H9 (cell line): ENCODE measurements at regions not wholly inside any gene's neighbourhood (a gene's known extent, or its start where the extent isn't known, plus 50 kb on each side); places are given as distances from the start of the nearest gene placed in this dataset.

Experiments used
- DNase-seq: peaks from one replicate; pipeline ENCODE4 v3.0.0-alpha.2; 2017
- H2AFZ ChIP-seq: one replicate; pipeline ENCODE4 v1.6.1; 2013; ENCODE audit warnings: mild to moderate bottlenecking, low read length, control low read depth, moderate library complexity
- H2AK5ac ChIP-seq: 2 replicates; pipeline ENCODE4 v1.6.1; 2013; ENCODE audit warnings: low read length, control low read depth, mixed read lengths; ENCODE audit not compliant: insufficient read length
- H2BK120ac ChIP-seq: one replicate; pipeline ENCODE4 v1.6.1; 2013; ENCODE audit warnings: low read depth, mild to moderate bottlenecking, low read length, control low read depth, inconsistent platforms; ENCODE audit not compliant: poor library complexity, severe bottlenecking
- H2BK12ac ChIP-seq: 2 replicates; pipeline ENCODE4 v1.6.1; 2013; ENCODE audit warnings: low read length, control low read depth, mixed read lengths, low read depth; ENCODE audit not compliant: insufficient read length
- H2BK15ac ChIP-seq: 2 replicates; pipeline ENCODE4 v1.6.1; 2013; ENCODE audit warnings: low read depth, low read length, control low read depth
- H2BK20ac ChIP-seq: one replicate; pipeline ENCODE4 v1.6.1; 2013; ENCODE audit warnings: low read depth, mild to moderate bottlenecking, low read length, control low read depth, inconsistent platforms; ENCODE audit not compliant: poor library complexity, severe bottlenecking
- H2BK5ac ChIP-seq: 2 replicates; pipeline ENCODE4 v1.6.1; 2013; ENCODE audit warnings: low read length, control low read depth, mixed read lengths; ENCODE audit not compliant: insufficient read length
- H3K14ac ChIP-seq: 2 replicates; pipeline ENCODE4 v1.6.1; 2013; ENCODE audit warnings: low read length, control low read depth; ENCODE audit not compliant: insufficient read depth
- H3K18ac ChIP-seq: 2 replicates; pipeline ENCODE4 v1.6.1; 2013; ENCODE audit warnings: low read depth, mild to moderate bottlenecking, mixed read lengths, low read length, control low read depth; ENCODE audit not compliant: insufficient read length
- H3K23ac ChIP-seq: 2 replicates; pipeline ENCODE4 v1.6.1; 2013; ENCODE audit warnings: low read length, control low read depth, mixed read lengths, low read depth; ENCODE audit not compliant: insufficient read length
- H3K23me2 ChIP-seq: 2 replicates; pipeline ENCODE4 v1.6.1; 2013; ENCODE audit warnings: low read depth, mild to moderate bottlenecking, mixed read lengths, low read length, control low read depth; ENCODE audit not compliant: insufficient read length, poor library complexity, severe bottlenecking
- H3K27ac ChIP-seq: 2 replicates; pipeline ENCODE4 v1.5.1; 2013; ENCODE audit warnings: low read length, control low read depth, mixed read lengths, low read depth; ENCODE audit not compliant: insufficient read length
- H3K27me3 ChIP-seq: 2 replicates; pipeline ENCODE4 v1.6.1; 2013; ENCODE audit warnings: low read length, control low read depth, inconsistent platforms; ENCODE audit not compliant: insufficient read depth
- H3K4ac ChIP-seq: 2 replicates; pipeline ENCODE4 v1.6.1; 2013; ENCODE audit warnings: low read depth, mild to moderate bottlenecking, control low read depth, inconsistent platforms, low read length, moderate library complexity
- H3K4me1 ChIP-seq: 2 replicates; pipeline ENCODE4 v1.6.1; 2013; ENCODE audit warnings: low read length, control low read depth, inconsistent platforms; ENCODE audit not compliant: insufficient read depth
- H3K4me2 ChIP-seq: 2 replicates; pipeline ENCODE4 v1.6.1; 2013; ENCODE audit warnings: low read length, control low read depth, mixed read lengths; ENCODE audit not compliant: insufficient read length, insufficient read depth
- H3K56ac ChIP-seq: 2 replicates; pipeline ENCODE4 v1.6.1; 2013; ENCODE audit warnings: low read depth, mild to moderate bottlenecking, mixed read lengths, low read length, control low read depth; ENCODE audit not compliant: insufficient read length
- H3K79me1 ChIP-seq: 2 replicates; pipeline ENCODE4 v1.6.1; 2013; ENCODE audit warnings: low read depth, mild to moderate bottlenecking, moderate library complexity, low read length, control low read depth, inconsistent platforms; ENCODE audit not compliant: insufficient read depth, poor library complexity, severe bottlenecking
- H3K79me2 ChIP-seq: 2 replicates; pipeline ENCODE4 v1.6.1; 2013; ENCODE audit warnings: low read length, control low read depth, inconsistent platforms; ENCODE audit not compliant: insufficient read depth
- H3K9ac ChIP-seq: 2 replicates; pipeline ENCODE4 v1.6.1; 2013; ENCODE audit warnings: low read length, control low read depth, mixed read lengths; ENCODE audit not compliant: insufficient read length; ENCODE audit errors: extremely low read depth
- H3K9me3 ChIP-seq: one replicate; pipeline ENCODE4 v1.6.1; 2013; ENCODE audit warnings: low read depth, low read length, inconsistent platforms; ENCODE audit not compliant: control insufficient read depth
- H3T11ph ChIP-seq: one replicate; pipeline ENCODE4 v1.6.1; 2013; ENCODE audit warnings: mild to moderate bottlenecking, low read length, control low read depth, inconsistent platforms
- H4K20me1 ChIP-seq: one replicate; pipeline ENCODE4 v1.6.1; 2013; ENCODE audit not compliant: control insufficient read depth, insufficient read length, insufficient read depth
- H4K5ac ChIP-seq: 2 replicates; pipeline ENCODE4 v1.6.1; 2013; ENCODE audit warnings: low read depth, mild to moderate bottlenecking, mixed read lengths, low read length, control low read depth; ENCODE audit not compliant: insufficient read length
- H4K8ac ChIP-seq: replicated peaks from 2 replicates; pipeline ENCODE4 v1.6.1; 2013; ENCODE audit warnings: low read length, control low read depth, mixed read lengths, low read depth; ENCODE audit not compliant: insufficient read length
- H4K91ac ChIP-seq: 2 replicates; pipeline ENCODE4 v1.6.1; 2013; ENCODE audit warnings: low read depth, mild to moderate bottlenecking, moderate library complexity, mixed read lengths, low read length, control low read depth; ENCODE audit not compliant: insufficient read length
- H3K27ac Mint-ChIP-seq, 3 experiments: 2 replicates in 2 of 3; 3 replicates in 1 of 3; pipeline ENCODE4 v1.8.0; 2020 to 2021; ENCODE audit warnings: mixed read lengths in 3 of 3, mild to moderate bottlenecking in 1 of 3, moderate library complexity in 1 of 3
- H3K27me3 Mint-ChIP-seq: 2 replicates; pipeline ENCODE4 v1.8.0; 2021; ENCODE audit warnings: low read depth, mild to moderate bottlenecking, moderate library complexity, mixed read lengths
- H3K36me3 Mint-ChIP-seq, 3 experiments: 2 replicates in 2 of 3; 3 replicates in 1 of 3; pipeline ENCODE4 v1.8.0; 2020 to 2021; ENCODE audit warnings: low read depth in 3 of 3, mixed read lengths in 3 of 3; ENCODE audit not compliant: insufficient read depth in 1 of 3
- H3K4me1 Mint-ChIP-seq, 2 experiments: 2 replicates each; pipeline ENCODE4 v1.8.0; 2020; ENCODE audit warnings: mixed read lengths in 2 of 2
- H3K4me3 Mint-ChIP-seq, 2 experiments: 2 replicates in 1 of 2; 3 replicates in 1 of 2; pipeline ENCODE4 v1.8.0; 2020 to 2021; ENCODE audit warnings: mild to moderate bottlenecking in 2 of 2, mixed read lengths in 2 of 2, moderate library complexity in 1 of 2
- H3K9me3 Mint-ChIP-seq, 2 experiments: 2 replicates in 1 of 2; 3 replicates in 1 of 2; pipeline ENCODE4 v1.8.0; 2020; ENCODE audit warnings: mild to moderate bottlenecking in 2 of 2, mixed read lengths in 2 of 2, moderate library complexity in 1 of 2
- WGBS: extraction: QIAGEN DNeasy Blood & Tissue Kit; methylation state at CpG from one replicate; pipeline ENCODE4 v1.1.7; 2013; ENCODE audit warnings: missing lambda C conversion rate, low lambda C conversion rate, mixed read lengths; ENCODE audit not compliant: insufficient read length; ENCODE audit errors: extremely low coverage; 5-methylcytosine and 5-hydroxymethylcytosine counted together
- TF ChIP-seq, protein P1 (sequence below): fragments of 200-600 bp; sonication (generic); conservative IDR thresholded peaks from 3 replicates; pipeline ENCODE4 v1.8.0; 2021; ENCODE audit warnings: antibody characterized with exemption, mild to moderate bottlenecking

DNA sequence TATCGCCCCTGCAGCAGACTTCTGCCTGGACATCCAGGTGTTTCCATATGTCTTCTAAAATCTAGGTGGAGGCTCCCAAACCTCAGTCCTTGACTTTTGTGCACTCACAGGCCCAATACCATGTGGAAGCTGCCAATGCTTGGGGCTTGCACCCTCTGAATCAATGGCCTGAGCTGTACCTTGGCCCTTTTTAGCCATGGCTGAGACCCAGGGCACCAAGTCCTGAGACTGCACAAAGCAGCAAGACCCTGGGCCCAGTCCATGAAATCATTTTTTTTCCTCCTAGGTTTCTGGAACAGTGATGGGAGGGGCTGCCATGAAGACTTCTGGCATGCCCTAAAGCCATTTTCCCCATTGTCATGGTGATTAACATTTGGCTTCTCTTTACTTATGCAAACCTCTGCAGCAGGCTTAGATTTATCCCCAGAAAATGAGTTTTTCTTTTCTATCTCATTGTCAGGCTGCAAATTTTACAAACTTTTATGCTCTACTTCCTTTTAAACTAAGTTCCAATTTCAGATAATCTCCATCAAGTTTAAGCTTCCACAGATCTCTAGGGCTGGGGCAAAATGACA, 1445.8 kb upstream of the FLRT2 start:
- Histone ChIP-seq H3K9ac (no peak overlapping the region), H3K4ac (no peak overlapping the region), H2BK5ac (no peak overlapping the region), H3K79me2 (no peaks in the 10 kb centered on the region), H3K27ac (no peak overlapping the region), H3K27me3 (no peaks in the 10 kb centered on the region), H4K20me1 (no peaks in the 10 kb centered on the region), H3K79me1 (no peaks in the 10 kb centered on the region), H3K4me1 (no peaks in the 10 kb centered on the region), H3K18ac (no peak overlapping the region), H2BK120ac (no peak overlapping the region), H3T11ph (no peak overlapping the region), H3K9me3 (no peaks in the 10 kb centered on the region), H4K5ac (no peak overlapping the region), H3K23ac (no peak overlapping the region), H3K14ac (no peak overlapping the region; the same call in 1 of the 2 replicates), H2BK20ac (no peak overlapping the region), H3K4me2 (no peak overlapping the region), H2BK12ac (no peak overlapping the region), H4K91ac (no peak overlapping the region), H4K8ac (no peak overlapping the region), H3K23me2 (no peaks in the 10 kb centered on the region), H2BK15ac (no peak overlapping the region), H2AFZ (no peak overlapping the region), H3K56ac (no peak overlapping the region), H2AK5ac (no peak overlapping the region)
- H3K4me1 Mint-ChIP-seq = peaks cover 11 to 18% of the 10 kb centered on the region in 2 experiments
- H3K9me3 Mint-ChIP-seq = peaks cover 4 to 13% of the 10 kb centered on the region in 2 experiments
- H3K27me3 Mint-ChIP-seq = no peaks in the 10 kb centered on the region
- TF ChIP-seq, protein P1, sequence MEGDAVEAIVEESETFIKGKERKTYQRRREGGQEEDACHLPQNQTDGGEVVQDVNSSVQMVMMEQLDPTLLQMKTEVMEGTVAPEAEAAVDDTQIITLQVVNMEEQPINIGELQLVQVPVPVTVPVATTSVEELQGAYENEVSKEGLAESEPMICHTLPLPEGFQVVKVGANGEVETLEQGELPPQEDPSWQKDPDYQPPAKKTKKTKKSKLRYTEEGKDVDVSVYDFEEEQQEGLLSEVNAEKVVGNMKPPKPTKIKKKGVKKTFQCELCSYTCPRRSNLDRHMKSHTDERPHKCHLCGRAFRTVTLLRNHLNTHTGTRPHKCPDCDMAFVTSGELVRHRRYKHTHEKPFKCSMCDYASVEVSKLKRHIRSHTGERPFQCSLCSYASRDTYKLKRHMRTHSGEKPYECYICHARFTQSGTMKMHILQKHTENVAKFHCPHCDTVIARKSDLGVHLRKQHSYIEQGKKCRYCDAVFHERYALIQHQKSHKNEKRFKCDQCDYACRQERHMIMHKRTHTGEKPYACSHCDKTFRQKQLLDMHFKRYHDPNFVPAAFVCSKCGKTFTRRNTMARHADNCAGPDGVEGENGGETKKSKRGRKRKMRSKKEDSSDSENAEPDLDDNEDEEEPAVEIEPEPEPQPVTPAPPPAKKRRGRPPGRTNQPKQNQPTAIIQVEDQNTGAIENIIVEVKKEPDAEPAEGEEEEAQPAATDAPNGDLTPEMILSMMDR = no peak
- DNase-seq = no peak
- WGBS = no CpG with 5 or more reads among the region's 1 CpG
- peak overlapping the region in 2 of 3 experiments; percentile 10 to 49; a peak in 3 of 7 replicates for H3K27ac Mint-ChIP-seq
- no peak overlapping the region for H3K4me3 Mint-ChIP-seq
- peaks cover 3 to 10% (median 3%) of the 10 kb centered on the region in 3 experiments; a peak in 5 of 7 replicates for H3K36me3 Mint-ChIP-seq
